T-helper 2 cell treated with Interferon-gamma antibody and Interleukin-4, amounts not matched to agents 100 ng/mL and 5 ng/mL, for 36 hours (primary cell): ENCODE measurements at regions not wholly inside any gene's neighbourhood (a gene's known extent, or its start where the extent isn't known, plus 50 kb on each side); places are given as distances from the start of the nearest gene placed in this dataset.

ENCODE experiments used
- intact Hi-C: fragments of 100-400 bp; cut with micrococcal nuclease; formaldehyde crosslinking; loops from one replicate; pipeline ENCODE4 v1.15.1; 2023

- intact Hi-C loops: no loop called here
Observed at GRCh38 chr11:112841729-112842128, 119.5 kb upstream of the NCAM1 start.

- intact Hi-C loops: no loop called here
Observed at GRCh38 chr11:112842151-112842550, 119.1 kb upstream of the NCAM1 start.

GRCh38 chr11:112844517-112844916 lies 116.7 kb upstream of the NCAM1 start:
- intact Hi-C loops: no loop called here

GRCh38 chr11:112847568-112847967 lies 113.7 kb upstream of the NCAM1 start:
- intact Hi-C loops: no loop called here

- intact Hi-C loops: no loop called here
Observed at GRCh38 chr11:112852143-112852866, 108.9 kb upstream of the NCAM1 start.

- intact Hi-C loops: no loop called here
Observed at GRCh38 chr11:112856133-112856532, 105.1 kb upstream of the NCAM1 start.

GRCh38 chr11:112856591-112856990 lies 104.6 kb upstream of the NCAM1 start:
- intact Hi-C loops: no loop called here

GRCh38 chr11:112858289-112859023 lies 102.8 kb upstream of the NCAM1 start:
- intact Hi-C loops: no loop called here

GRCh38 chr11:112859787-112860186 lies 101.4 kb upstream of the NCAM1 start:
- intact Hi-C loops: no loop called here

- intact Hi-C loops: no loop called here
Observed at GRCh38 chr11:112861356-112861755, 99.9 kb upstream of the NCAM1 start.

GRCh38 chr11:112863305-112863704 lies 97.9 kb upstream of the NCAM1 start:
- intact Hi-C loops: no loop called here

GRCh38 chr11:112864672-112865071 lies 96.5 kb upstream of the NCAM1 start:
- intact Hi-C loops: no loop called here

- intact Hi-C loops: no loop called here
Observed at GRCh38 chr11:112871909-112872500, 89.2 kb upstream of the NCAM1 start.

GRCh38 chr11:112874980-112875379 lies 86.2 kb upstream of the NCAM1 start:
- intact Hi-C loops: no loop called here

- intact Hi-C loops: no loop called here
Observed at GRCh38 chr11:112877581-112877980, 83.6 kb upstream of the NCAM1 start.

GRCh38 chr11:112878033-112878601 lies 83.1 kb upstream of the NCAM1 start:
- intact Hi-C loops: no loop called here

- intact Hi-C loops: no loop called here
Observed at GRCh38 chr11:112880495-112880894, 80.7 kb upstream of the NCAM1 start.

- intact Hi-C loops: no loop called here
Observed at GRCh38 chr11:112881461-112881860, 79.8 kb upstream of the NCAM1 start.

- intact Hi-C loops: no loop called here
Observed at GRCh38 chr11:112882494-112883381, 78.5 kb upstream of the NCAM1 start.

- intact Hi-C loops: no loop called here
Observed at GRCh38 chr11:112884012-112884767, 77.0 kb upstream of the NCAM1 start.
